Nephron progenitor cell (in vitro differentiated cells): ENCODE measurements at regions not wholly inside any gene's neighbourhood (a gene's known extent, or its start where the extent isn't known, plus 50 kb on each side); places are given as distances from the start of the nearest gene placed in this dataset.

ENCODE experiments used
- DNase-seq: peaks from one replicate; pipeline ENCODE4 v3.0.0; 2021
- H3K27ac Mint-ChIP-seq: 2 replicates; pipeline ENCODE4 v1.8.0; 2021; ENCODE audit warnings: mild to moderate bottlenecking, moderate library complexity, mixed read lengths
- H3K27me3 Mint-ChIP-seq: 2 replicates; pipeline ENCODE4 v1.8.0; 2021; ENCODE audit warnings: mild to moderate bottlenecking, low read depth, mixed read lengths; ENCODE audit not compliant: poor library complexity
- H3K36me3 Mint-ChIP-seq: 2 replicates; pipeline ENCODE4 v1.8.0; 2021; ENCODE audit warnings: low read depth, mixed read lengths
- H3K4me1 Mint-ChIP-seq: 2 replicates; pipeline ENCODE4 v1.8.0; 2021; ENCODE audit warnings: mixed read lengths
- H3K4me3 Mint-ChIP-seq: 2 replicates; pipeline ENCODE4 v1.8.0; 2021; ENCODE audit warnings: mild to moderate bottlenecking, moderate library complexity, mixed read lengths
- H3K9me3 Mint-ChIP-seq: 2 replicates; pipeline ENCODE4 v1.8.0; 2021; ENCODE audit warnings: mild to moderate bottlenecking, moderate library complexity, mixed read lengths
- TF ChIP-seq, protein P1 (sequence below): fragments of 200-600 bp; sonication (generic); IDR thresholded peaks from 2 replicates; pipeline ENCODE4 v1.5.0; 2021; ENCODE audit warnings: antibody characterized with exemption

DNA sequence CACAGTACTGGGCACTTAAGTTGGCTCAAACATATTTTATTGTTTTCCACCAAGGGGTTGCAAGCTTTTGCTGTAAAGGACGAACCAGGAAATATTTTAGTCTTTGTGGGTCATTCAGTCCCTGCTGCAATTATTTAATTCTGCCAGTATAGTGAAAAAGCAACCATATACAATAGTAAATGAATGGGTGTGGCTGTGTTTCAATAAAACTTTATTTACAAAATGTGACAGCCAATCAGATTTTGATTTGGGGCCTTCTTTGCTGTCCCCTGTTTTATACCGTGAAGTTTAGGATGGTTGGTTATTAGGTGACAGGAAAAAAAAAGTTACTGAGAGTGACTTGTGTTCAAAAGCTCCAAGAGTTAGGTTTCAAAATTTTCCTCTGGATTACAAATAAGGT, 956.4 kb downstream of the AACS start:
- H3K4me3 Mint-ChIP-seq: no peak overlapping the region
- DNase-seq: no peak
- H3K27me3 Mint-ChIP-seq: no peaks in the 10 kb centered on the region
- no peaks in the 10 kb centered on the region for H3K36me3 Mint-ChIP-seq
- TF ChIP-seq, protein P1, sequence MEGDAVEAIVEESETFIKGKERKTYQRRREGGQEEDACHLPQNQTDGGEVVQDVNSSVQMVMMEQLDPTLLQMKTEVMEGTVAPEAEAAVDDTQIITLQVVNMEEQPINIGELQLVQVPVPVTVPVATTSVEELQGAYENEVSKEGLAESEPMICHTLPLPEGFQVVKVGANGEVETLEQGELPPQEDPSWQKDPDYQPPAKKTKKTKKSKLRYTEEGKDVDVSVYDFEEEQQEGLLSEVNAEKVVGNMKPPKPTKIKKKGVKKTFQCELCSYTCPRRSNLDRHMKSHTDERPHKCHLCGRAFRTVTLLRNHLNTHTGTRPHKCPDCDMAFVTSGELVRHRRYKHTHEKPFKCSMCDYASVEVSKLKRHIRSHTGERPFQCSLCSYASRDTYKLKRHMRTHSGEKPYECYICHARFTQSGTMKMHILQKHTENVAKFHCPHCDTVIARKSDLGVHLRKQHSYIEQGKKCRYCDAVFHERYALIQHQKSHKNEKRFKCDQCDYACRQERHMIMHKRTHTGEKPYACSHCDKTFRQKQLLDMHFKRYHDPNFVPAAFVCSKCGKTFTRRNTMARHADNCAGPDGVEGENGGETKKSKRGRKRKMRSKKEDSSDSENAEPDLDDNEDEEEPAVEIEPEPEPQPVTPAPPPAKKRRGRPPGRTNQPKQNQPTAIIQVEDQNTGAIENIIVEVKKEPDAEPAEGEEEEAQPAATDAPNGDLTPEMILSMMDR: no peak
- H3K4me1 Mint-ChIP-seq: no peaks in the 10 kb centered on the region
- peaks cover 35% of the 10 kb centered on the region for H3K9me3 Mint-ChIP-seq
- H3K27ac Mint-ChIP-seq: no peak overlapping the region

DNA sequence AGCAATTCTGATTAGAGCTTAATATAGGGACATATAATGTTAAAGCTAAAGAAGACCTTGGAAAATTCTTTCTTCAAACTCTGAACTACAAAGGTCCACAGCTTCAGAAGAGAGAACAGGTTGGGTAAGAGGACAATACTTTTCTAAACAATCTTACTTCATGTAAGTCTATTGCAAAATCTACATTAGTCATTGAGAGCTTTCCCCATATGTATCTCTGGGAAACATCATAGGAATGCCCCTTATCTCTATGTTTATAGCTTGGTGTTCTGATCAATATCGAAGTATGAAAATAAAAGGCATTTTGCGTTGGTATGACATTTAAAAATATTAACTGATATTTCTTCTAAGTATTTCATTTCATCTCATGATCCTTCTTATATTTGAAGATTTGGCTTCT, 962.6 kb downstream of the AACS start:
- no peak for DNase-seq
- Mint-ChIP-seq H3K4me3 (no peak overlapping the region), H3K4me1 (no peaks in the 10 kb centered on the region), H3K36me3 (no peaks in the 10 kb centered on the region), H3K27me3 (no peaks in the 10 kb centered on the region), H3K27ac (no peak overlapping the region), H3K9me3 (peaks cover 23% of the 10 kb centered on the region)
- TF ChIP-seq, protein P1: no peak

DNA sequence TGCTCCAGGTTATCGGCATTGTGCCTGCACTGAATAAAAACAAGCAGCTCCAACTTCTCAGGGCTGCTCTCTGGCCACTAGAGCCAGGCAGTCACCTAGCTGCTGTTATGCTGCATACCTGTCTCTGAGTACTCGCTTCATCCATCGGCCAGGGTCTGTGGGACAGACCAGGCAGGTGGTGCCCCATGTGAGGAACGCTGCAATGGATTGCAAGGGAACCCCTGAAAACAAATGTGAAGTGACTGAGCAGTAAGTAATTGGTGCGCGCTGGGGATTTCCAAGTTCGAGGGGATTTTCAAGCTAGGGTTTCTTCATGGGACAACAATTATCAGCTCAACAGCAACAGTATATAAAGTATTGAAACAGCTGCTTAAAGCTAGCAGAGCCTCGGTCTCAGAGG, 965.3 kb downstream of the AACS start:
- Mint-ChIP-seq H3K27me3 (no peaks in the 10 kb centered on the region), H3K9me3 (peaks cover 43% of the 10 kb centered on the region), H3K4me3 (no peak overlapping the region), H3K4me1 (no peaks in the 10 kb centered on the region), H3K27ac (no peak overlapping the region), H3K36me3 (no peaks in the 10 kb centered on the region)
- TF ChIP-seq, protein P1: no peak
- DNase-seq: no peak

DNA sequence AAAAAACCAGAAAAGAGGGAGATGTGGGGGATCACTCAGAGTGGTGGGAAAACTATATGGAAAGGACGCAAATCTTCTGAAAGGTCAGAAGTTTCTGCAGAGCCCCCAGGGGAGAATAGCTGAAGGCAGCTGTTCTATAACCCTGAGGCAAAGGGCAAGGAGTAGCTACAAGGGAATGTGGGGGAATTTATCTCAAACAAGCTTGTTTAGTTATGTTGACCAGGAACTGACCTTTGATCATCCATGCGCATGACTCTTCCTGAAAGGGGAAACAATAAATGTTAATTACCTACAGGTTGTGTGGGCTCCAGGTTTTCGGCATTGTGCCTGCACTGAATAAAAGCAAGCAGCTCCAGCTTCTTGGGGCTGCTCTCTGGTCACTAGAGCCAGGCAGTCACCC, 968.5 kb downstream of the AACS start:
- TF ChIP-seq, protein P1: no peak
- Mint-ChIP-seq H3K4me1 (no peaks in the 10 kb centered on the region), H3K9me3 (peaks cover 47% of the 10 kb centered on the region), H3K27ac (no peak overlapping the region), H3K36me3 (no peaks in the 10 kb centered on the region), H3K27me3 (peaks cover 4% of the 10 kb centered on the region), H3K4me3 (no peak overlapping the region)
- DNase-seq: no peak

DNA sequence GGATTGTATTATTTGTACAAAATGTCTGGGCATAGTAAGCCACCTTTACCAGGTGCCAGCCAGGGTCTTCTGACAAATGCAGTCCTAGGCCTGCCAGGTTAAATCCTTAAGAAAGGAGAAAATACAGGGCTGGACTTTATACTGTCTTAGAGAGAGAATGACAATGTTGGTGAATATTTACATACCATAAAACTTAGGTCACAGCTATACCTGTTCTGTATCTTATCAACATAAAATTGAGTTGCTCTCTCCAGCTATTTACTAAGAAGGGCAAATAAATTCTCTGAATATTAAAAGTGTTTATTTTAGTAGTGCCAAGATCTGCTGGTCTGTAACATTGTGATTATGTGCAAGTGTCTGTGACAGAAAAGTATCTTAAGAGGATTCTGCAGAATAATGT, 971.1 kb downstream of the AACS start:
- peaks cover 42% of the 10 kb centered on the region for H3K9me3 Mint-ChIP-seq
- H3K27me3 Mint-ChIP-seq: peaks cover 8% of the 10 kb centered on the region
- H3K4me3 Mint-ChIP-seq: no peak overlapping the region
- H3K36me3 Mint-ChIP-seq: no peaks in the 10 kb centered on the region
- DNase-seq: no peak
- H3K4me1 Mint-ChIP-seq: no peaks in the 10 kb centered on the region
- no peak overlapping the region for H3K27ac Mint-ChIP-seq
- TF ChIP-seq, protein P1: no peak

DNA sequence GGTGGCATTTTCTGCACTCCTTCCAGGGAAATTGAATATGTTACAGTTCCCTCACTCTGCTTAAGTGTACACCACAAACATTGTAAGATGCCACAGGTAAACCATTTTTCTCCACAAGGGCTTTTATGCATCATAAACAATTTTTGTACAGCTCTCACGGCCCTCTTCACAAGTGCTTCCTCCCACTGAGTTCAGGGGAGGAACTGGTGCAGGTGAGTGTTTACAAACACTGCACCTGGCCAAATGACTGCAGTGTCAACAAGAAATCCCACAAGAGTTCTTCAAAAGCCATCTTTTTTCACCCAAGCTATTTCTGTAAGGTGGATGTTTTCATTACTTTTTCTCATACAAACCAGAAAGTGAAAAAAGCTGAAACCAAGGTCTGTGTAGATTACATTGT, 973.2 kb downstream of the AACS start:
- Mint-ChIP-seq H3K27ac (no peak overlapping the region), H3K27me3 (peaks cover 8% of the 10 kb centered on the region), H3K4me3 (no peak overlapping the region), H3K4me1 (no peaks in the 10 kb centered on the region), H3K36me3 (no peaks in the 10 kb centered on the region), H3K9me3 (peaks cover 27% of the 10 kb centered on the region)
- DNase-seq: no peak
- TF ChIP-seq, protein P1: no peak
